Cardiac fibroblast (primary cell): ENCODE measurements at regions not wholly inside any gene's neighbourhood (a gene's known extent, or its start where the extent isn't known, plus 50 kb on each side); places are given as distances from the start of the nearest gene placed in this dataset.

ENCODE experiments used
- DNase-seq, 2 donors: peaks; one replicate each; pipeline versions ENCODE4 v3.0.0 to v3.0.0-alpha.2; 2010; ENCODE audit warnings: low read depth in 2 of 2
- H3K4me3 ChIP-seq, 2 donors: replicated peaks in 1 of 2; 1 replicate in 1 of 2; 2 replicates in 1 of 2; pipeline ENCODE4 v1.5.1; 2011; ENCODE audit warnings: low read depth in 2 of 2, low read length in 2 of 2, mild to moderate bottlenecking in 2 of 2, moderate library complexity in 1 of 2
- CTCF ChIP-seq: IDR thresholded peaks from one replicate; pipeline ENCODE4 v1.5.1; 2011; ENCODE audit warnings: low read depth, mild to moderate bottlenecking, low read length, inconsistent platforms

- no peak for TF ChIP-seq CTCF
- no peak for DNase-seq
- no peak overlapping the region for H3K4me3 ChIP-seq
These were observed 94.0 kb upstream of the ATP8A1 start for GRCh38 chr4:42750856-42751255.

GRCh38 chr4:42750091-42750490 lies 93.2 kb upstream of the ATP8A1 start:
- TF ChIP-seq CTCF, result no peak
- DNase-seq, result peak in 1 of 2 donors; percentile 3
- H3K4me3 ChIP-seq, result no peak overlapping the region

GRCh38 chr4:42747971-42748370 lies 91.1 kb upstream of the ATP8A1 start:
- DNase-seq, result no peak
- TF ChIP-seq CTCF, result no peak
- H3K4me3 ChIP-seq, result no peak overlapping the region

DNA sequence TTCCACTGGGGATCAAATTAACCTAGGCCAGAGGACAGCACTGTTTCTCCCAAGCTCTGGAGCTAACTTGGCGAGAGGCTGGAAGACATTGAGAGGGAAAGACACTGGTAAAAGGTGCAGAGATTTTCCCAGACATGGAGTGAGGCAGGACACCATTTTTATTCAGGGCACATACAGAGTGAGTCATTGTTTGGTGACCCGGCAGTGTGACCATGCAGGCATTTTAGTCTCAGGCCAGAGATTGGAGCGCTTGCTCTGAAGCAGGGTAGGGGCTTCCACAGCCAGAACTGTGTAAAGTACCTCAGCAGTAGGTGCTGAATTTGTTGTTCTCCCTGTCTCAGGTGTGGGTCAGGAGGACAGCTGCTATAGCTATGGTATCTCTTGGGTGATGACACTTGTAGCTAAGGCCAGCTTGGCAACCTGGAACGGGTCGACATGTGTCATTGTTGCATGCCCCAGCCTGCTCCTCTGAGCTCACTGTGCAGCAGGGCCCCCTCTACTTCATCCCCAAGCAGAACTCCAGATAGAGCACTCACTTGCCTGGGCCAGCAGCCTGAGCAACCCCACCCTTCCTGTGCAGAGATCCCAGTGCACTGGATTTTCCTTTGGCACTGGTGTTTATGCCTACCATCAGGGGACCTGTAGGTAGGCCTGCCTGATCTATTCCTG lies 79.8 kb upstream of the ATP8A1 start:
- TF ChIP-seq CTCF, result no peak
- no peak for DNase-seq

GRCh38 chr4:42733380-42733779 lies 76.5 kb upstream of the ATP8A1 start:
- DNase-seq, result no peak
- TF ChIP-seq CTCF, result no peak
- H3K4me3 ChIP-seq, result no peak overlapping the region

More for the DNA sequence above, 79.8 kb upstream of the ATP8A1 start:
- H3K4me3 ChIP-seq, result no peak overlapping the region

DNA sequence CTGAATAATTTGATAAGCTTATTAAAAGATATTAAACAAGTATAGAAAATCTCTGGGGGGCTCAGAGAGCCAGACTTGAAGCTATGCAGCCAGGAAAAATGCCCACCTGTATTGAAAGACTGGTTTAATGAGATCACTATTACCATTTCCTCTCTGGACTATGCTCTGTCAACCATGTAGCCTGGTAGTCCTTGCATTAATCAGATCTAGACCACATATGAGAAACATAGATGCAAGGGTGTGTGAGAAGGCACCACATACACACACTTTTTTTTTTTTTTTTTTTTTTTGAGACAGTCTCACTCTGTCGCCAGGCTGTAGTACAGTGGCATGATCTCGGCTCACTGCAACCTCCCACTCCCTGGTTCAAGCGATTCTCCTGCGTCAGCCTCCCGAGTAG lies 75.9 kb upstream of the ATP8A1 start:
- no peak overlapping the region for H3K4me3 ChIP-seq
- DNase-seq, result no peak
- no peak for TF ChIP-seq CTCF
